UCSD-AML1 (cell line): ENCODE measurements at regions not wholly inside any gene's neighbourhood (a gene's known extent, or its start where the extent isn't known, plus 50 kb on each side); places are given as distances from the start of the nearest gene placed in this dataset.
"Not testable (repeated sequence)": the region's sequence is repeated elsewhere in the genome, so short reads cannot be mapped to it uniquely, and the experiment has no call there.

ENCODE experiments used
- DNase-seq: peaks from one replicate; lab custom pipeline; 2025; ENCODE audit not compliant: unreplicated experiment; lab: John Stamatoyannopoulos, UW

DNA sequence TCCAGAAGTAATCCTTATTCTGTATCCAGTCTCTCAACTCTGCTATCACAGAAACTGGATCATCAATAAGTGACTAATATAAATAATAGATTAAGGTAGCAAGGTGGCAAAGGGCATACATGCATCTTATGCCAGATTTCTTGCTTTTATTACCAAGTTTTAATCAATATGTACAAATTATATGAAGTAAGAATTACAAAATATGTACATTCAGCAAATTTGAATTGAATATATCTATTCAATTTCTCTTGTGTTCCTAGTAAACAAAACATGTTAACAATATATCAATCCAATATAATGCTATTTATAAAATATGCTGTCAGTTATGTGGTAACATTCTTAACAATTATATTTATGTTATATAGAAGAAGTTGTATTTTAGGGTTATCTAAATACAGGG is 488.7 kb upstream of the COX7C start:
- DNase-seq, result no peak

DNA sequence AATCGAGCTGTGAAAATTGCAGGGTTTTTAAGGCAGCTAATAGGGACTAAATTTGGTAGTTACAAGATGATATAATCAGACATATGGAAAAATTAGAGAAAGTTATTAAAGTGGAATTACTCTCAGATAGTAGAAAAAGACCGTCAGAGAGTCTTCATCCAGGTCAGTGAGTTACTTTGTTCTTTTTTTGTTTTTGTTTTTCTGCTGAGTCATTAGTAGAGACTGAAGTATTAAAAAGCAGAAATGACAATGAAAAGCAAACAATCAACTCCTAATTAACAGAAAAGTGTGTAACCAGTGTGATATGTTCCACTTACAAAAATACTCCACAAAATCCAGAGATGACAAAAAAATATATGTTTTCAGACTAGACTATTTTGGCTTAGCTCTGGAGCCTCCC is 480.4 kb upstream of the COX7C start:
- no peak for DNase-seq

DNA sequence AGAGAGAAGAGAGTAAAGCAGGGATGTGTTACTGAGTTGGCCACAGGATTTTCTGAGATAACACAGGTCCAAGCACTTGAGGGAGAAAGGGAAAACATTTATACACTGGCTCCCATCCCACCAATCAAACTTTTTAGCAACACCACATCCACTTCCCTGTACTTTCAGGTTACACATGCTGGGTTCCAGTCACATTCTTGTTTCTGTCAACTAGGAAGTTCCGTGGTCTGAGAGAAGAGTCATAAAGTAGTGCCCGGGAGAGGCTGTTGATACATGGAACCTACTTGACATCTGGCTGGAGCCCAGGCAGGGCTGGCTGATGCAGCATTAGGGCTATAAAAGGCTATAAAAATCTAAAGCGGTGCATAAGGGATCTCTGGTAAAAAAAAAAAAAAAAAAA is 473.9 kb upstream of the COX7C start:
- no peak for DNase-seq

DNA sequence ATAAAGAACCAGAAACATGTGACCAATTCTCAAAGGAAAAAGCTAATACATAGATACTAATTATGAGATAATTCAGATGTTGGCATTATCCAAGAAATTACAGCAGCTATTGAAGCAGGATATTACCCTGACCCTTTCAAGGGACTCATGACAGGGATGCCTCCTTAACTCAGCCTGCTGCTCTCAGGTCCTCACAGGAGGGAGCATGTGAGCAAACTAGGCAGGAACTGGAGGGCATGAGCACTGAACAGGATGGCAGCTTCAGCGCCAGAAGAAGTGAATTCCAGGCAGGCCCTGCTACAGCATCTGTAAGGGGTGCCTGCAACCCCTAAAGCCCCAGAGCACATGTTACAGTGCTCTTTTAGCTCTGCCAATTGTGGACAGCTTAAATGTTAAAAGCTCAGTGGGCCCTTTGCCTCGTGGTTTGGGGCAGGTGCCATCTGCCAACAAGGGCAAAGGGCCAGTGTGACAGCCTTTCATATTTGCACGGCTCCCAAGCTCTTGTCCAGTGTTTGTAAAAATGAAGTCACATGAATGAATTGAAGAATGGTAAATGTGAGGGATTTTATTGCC is 464.7 kb upstream of the COX7C start:
- no peak for DNase-seq

DNA sequence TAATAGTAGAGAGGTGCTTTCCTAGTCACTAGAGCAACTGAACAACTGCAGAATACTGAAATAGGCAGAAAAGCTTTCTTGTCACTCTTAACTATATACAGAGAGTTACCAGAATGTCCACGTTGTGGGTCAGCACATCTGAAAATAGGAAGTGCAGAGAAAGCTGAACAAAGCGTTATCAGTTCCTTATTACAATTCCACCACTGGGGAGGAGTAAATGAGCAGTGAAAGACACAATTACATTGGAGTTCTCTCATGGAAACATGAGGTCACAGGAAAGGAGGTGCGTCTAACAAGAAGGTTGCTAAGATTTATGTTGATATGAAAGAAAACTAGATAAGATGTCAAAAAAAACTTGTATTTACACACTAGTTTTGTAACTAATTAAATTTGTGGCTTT is 461.9 kb upstream of the COX7C start:
- no peak for DNase-seq

DNA sequence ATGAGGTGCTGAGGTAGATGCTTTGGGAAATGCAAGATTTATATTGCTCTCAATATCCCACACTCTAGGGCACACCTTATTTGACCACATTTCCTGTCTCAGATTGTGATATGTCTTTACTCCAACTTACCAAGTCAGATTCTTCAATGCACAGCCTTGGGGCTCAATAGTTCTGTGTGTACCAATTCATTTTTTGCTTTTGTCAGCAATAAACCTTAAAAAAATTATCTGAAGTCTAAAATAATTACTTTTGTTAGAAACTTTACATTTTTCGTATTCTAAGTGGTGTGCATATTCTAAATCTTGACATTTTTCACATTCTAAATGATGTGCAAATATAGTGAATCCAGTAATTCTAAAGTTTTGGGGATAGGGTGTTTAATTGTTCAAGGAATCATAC is 447.5 kb upstream of the COX7C start:
- no peak for DNase-seq

DNA sequence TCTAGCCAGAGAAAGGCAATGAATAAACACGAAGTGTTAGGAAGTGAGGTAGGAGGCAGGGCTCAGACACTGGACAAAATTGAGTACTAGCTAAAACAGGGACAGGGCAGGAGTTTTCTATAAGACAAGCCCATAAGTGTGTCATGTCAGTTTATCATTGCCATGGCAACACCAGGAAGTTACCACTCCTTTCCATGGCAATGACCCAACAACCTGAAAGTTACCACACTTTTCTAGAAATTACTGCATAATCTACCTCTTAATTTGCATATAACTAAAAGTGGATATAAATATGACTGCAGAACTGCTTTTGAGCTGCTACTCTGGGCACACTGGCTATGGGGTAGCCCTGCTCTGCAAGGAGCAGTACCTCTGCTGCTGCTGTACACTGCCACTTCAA is 442.5 kb upstream of the COX7C start:
- DNase-seq, result no peak

DNA sequence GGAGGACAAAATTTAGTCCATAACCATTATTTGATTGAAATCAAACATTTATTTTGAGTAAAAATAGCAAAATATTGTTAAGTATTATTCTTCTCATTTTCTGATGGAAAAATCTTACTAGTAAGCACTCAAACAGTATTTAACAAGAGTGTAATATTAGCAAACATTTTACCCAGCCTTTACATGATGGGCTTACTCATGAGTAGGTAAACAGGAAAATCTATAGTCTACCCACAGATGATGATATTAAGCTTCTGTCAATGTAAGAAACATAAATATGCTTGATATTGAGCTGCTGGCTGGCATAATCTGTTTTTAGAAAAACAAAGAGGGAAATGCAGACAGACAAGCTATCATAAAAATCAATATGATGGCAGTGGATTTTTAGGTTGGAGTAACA is 418.5 kb upstream of the COX7C start:
- no peak for DNase-seq

DNA sequence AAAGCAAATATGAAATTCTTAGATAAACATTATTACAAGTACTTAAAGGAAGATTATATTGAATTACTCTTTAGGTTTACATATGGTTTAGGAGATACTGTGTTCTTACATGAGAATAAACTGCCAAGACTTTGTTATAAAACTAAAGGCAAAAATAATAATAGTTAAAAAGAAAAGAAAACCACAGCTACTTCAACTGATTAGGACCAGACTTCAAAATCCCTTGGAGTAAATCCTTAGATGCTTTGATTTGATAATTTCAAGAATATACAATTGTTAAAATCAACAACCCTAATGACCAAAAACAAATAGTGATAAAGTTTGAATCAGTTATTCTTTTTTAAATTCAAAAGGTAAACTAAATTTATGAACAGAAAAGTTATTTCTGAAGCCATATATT is 389.6 kb upstream of the COX7C start:
- no peak for DNase-seq

DNA sequence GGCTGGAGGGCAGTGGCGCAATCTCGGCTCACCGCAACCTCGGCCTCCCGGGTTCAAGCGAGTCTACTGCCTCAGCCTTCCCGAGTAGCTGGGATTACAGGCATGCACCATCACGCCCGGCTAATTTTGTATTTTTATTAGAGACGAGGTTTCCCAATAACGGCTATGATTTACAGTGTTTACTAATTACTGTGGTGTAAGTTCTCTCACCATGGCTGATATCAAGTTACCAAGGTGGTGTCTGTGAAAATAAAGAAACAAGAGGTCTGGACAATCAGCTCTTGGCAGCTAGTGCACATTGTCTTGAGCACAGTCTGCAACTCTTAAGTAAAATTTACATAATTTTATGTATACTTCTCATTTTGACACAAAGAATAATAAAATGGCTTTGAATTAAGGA is 385.5 kb upstream of the COX7C start:
- DNase-seq, result no peak

DNA sequence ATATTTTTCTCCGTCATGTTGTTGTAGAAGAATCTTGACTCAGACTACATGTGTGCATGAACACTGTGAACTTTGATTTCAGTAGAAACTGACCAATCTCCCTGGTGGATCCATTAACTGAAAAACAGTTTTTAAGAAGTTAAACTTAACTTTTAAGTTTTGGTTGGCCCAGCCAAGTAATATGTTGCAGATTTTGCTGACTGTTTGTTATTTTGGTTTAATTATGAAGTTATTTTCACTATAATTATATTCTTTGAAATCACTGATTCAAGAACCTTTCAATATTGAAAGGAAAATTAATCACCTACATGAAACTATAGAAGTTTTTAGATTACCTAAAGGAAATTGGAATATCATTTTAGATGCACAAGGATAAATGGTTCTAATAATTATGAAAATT is 373.6 kb upstream of the COX7C start:
- DNase-seq, result no peak

DNA sequence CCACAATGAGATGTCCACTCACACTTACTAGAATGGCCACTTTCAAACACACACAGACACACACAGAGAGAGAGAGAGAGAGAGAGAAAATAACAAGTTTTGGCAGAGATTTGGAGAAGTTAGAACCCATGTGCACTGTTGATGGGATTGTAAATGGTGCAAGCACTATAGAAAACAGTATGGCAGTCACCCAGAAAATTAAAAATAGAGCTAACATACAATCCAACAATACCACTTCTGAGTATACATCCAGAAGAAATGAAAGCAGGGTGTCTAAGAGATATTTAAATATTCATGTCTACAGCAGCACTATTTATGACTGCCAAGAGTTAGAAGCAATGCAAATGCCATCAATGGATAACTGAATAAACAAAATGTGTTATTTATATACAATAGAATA is 359.9 kb upstream of the COX7C start:
- no peak for DNase-seq

DNA sequence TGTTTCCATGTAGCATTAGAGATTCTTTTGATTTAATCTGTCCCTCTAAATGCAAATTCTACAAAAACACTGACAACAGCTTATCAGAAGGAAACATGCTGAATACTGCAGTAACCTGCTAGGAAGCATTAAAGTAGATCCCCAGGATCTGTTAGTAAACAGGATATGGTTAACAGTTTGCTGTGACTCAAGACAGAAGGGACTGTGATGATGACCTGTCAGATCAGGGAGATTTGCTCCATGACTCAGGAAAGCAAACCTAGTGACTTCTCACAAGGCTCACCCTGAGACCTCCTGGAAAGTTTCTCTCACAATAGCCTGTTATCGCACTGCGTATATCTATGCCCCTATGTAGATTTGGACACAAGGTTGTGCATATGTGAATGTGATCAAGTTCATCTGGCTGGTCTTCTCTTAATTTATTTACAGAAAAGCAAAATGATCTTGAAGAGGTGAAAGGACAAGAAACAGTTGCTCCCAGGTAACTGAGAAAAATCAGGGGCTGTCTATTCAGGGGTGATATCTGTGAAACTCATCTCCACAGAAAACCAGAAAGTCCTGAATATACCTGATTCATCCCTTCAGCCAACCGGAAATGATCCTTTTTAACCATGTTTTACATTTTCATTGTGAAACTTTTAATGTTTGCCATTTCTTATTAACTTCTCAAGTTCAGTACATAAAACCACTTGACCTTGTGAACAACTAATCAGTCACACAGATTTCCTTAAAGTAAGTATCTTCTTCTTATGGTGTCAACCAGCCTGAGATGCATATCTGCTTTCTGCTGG is 333.1 kb upstream of the COX7C start:
- DNase-seq, result not testable (repeated sequence)

DNA sequence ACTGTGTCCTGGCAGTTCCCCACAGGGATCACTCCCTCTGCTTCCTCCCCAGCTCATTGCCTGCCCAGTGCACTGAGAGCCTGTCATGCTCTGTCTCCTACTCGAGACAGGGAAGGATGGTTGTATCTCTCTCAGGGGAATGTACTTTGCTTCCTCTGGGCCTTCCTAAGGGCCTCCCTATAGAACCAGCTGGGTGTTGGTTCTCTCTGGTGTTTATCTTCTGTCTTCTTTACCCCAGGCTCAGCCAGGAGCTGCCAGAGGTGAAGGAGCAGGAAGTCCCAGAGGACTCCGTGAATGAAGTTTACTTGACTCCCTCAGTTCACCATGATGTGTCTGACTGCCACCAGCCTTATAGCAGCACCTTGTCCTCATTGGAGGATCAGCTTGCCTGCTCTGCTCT is 330.3 kb upstream of the COX7C start:
- DNase-seq, result not testable (repeated sequence)

DNA sequence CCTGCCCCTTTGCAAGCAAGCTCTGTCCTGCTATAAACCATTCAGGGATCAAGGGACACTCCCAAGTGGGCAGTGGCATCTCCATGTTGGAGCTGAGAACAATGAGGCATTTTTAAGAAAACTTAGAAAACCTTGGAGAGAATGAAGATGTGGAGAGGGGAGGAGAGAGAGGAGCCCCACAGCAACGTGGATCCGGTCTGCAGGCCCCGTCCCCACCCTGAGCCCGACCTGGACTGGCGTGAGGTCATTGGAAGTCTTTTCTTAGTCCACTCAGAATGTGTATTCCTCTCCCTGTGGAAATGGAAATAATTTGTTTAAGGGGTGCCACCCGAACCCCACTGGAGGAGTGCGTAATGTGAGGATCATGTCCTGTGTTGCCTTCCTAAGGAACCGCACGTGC is 328.0 kb upstream of the COX7C start:
- DNase-seq, result not testable (repeated sequence)

DNA sequence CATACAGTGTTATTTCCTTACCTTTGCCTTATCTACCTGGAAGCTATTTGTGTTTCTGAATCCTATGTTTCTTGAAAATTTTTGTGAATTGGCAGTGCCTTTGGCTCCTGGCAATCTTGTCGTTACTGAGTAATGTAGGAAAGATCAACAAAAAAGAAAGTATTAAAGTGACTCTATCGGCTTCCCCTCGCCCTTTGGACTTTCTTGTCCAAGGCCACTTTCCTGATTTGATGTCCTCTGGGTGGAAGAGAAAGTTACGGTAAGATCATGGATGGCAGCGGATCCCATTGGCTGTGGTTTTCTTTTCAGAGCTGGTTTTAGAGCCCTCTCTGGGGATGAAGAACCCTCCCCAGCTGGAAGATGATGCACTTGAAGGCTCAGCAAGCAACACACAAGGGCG is 324.9 kb upstream of the COX7C start:
- DNase-seq, result not testable (repeated sequence)

DNA sequence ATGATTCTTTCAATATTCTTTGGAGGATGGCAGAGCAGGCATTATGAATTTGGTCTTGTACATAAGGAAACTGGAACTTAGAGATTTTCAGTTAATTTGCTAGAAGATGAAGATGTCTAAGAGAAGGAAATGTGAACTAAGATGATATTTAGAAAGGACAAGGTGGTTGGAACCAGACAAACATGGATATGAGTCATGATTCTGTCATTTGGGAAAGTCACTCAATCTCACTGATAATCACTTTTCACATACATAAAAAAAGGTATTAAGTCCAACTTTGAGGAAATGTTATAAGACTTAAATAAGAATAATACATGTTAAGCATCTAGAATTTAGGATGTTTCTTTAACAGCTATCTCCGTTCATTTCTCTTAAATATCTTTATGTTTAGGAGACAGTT is 315.1 kb upstream of the COX7C start:
- not testable (repeated sequence) for DNase-seq

DNA sequence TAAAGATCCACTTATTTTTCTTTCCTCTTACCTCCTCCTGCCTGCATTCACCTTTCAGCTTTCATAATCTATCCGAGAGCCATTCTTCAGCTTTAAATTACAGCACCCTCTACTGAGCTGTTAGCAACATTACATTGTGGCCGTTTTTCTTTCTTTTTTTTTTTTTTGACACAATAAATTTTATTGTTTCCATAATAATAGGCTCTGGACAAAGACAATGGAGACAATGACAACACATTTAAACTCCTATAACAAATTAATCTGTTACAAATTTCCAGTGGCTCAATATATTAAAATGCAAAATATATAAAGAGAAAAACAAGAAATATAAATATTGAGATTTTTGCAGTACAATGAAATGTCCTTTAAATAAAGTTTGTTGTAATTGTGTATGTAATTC is 312.7 kb upstream of the COX7C start:
- DNase-seq, result not testable (repeated sequence)

DNA sequence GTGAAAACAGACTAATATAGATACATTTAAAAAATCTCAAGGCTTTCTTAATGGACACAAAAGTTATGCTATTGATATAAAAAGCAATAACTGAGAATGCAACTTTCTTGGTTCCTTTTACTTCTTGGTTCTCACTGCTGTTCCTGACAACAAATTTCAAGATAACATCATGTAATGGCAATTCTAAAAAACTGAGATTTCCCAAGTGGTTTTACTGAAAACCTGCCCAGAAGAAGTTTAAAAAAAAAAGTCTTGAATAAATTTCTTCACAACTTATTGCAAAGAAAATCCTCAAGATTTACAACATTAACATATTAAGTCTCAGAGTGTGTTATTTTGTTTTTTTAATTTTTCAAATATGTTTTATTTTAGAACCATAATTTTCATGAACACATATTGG is 302.8 kb upstream of the COX7C start:
- no peak for DNase-seq

DNA sequence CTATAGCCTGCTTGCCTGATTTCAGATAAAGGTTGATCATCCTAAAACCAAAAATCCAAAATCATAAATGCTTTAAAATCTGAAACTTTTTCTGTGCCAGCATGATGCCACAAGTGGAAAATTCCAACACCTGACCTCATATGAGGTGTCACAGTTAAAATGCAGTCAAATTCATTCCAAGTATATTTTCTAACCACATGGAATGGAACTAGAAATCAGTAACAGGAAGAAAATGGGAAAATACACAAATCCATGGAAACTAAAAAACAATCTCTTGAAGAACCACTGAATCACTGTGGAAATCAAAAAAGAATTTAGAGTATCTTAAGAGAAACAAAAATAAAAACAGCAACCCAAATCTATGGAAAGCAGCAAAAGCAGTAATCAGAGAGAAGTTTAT is 297.5 kb upstream of the COX7C start:
- DNase-seq, result no peak

DNA sequence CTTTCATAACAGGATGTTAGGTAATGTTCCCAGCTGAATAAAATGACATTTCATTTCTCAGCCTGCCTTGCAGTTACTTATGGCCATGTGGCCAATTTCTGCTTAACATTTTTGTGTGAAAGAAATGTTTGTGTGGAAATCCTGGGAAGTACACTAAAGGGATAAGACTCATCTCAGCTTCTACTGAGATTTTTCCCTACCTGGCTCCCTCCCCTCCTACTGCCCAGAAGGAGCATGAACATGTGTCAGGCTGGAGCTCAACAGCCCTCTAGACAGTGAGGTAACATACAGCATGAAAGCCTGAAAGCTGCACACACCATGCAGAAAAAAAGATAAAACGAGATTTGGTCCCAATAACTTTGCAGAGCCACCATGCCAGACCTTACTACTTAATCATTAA is 288.4 kb upstream of the COX7C start:
- DNase-seq, result no peak

DNA sequence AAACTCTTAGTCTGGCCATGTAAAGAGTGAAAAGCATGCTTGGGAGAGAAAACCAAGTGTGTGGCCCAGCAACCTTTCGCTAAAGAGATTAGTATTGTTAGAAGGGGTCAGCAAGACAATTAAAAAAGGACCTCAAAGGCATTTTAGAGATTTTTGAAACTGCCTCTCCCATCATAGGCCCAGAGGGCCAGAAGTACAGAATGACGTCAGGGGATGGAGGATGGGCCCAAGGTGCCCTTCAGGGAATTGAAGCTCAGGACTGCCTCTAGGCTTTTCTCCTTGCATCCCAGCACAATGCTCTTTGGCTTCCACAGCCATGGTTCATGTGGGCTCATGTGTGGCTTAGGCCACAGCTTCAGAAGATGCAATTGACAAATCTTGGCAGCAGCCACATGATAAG is 287.0 kb upstream of the COX7C start:
- DNase-seq, result no peak

DNA sequence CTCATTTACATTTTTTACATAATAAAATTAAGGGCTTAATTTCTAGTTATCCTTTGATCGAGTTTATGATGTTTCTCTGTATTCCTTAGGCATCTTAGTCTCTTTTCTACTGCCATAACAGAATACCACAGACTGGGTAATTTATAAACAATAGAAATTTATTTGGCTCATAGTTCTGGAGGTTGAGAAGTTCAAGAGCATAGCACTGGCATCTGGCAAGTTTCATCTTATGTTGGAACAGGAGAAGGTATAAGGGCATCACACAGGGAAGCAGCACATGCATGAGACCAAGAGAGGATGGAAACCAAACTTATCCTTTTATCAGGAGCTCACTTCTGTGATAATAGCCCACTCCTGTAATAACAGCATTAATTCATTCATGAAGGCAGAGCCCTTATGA is 284.9 kb upstream of the COX7C start:
- DNase-seq, result no peak
